ENCODE measurements at regions not wholly inside any gene's neighbourhood (a gene's known extent, or its start where the extent isn't known, plus 50 kb on each side); places are given as distances from the start of the nearest gene placed in this dataset.

- DNase-seq, result no peak
- no peaks in the 10 kb centered on the region for H3K9me3 ChIP-seq
- no peak overlapping the region for H3K27ac ChIP-seq
- H3K27me3 ChIP-seq, result no peaks in the 10 kb centered on the region
- no peaks in the 10 kb centered on the region for H3K4me1 ChIP-seq
- WGBS, 2 donors, result 89 to 91% methylated on average over 4 of the region's 4 CpGs
- intact Hi-C loops (cut with DNase I; ENCODE audit: low total_unique reads), result no loop called here
- no peaks in the 10 kb centered on the region for H3K36me3 ChIP-seq (ENCODE audit: low read depth, missing control alignments)
- no peak overlapping the region for H3K4me3 ChIP-seq
- TF ChIP-seq POLR2A (IDR thresholded peaks at IDR 0.05) (no peak), CTCF (IDR thresholded peaks at IDR 0.05) (no peak)
Observed at GRCh38 chr14:27234331-27234730, 636.5 kb upstream of the NOVA1 start.

GRCh38 chr14:27236601-27237000 is 638.8 kb upstream of the NOVA1 start:
- no peak for TF ChIP-seq POLR2A (IDR thresholded peaks at IDR 0.05)
- TF ChIP-seq CTCF (IDR thresholded peaks at IDR 0.05), result no peak
- Histone ChIP-seq H3K27ac (no peak overlapping the region), H3K4me1 (no peaks in the 10 kb centered on the region), H3K27me3 (no peaks in the 10 kb centered on the region), H3K36me3 (ENCODE audit: low read depth, missing control alignments) (no peaks in the 10 kb centered on the region), H3K9me3 (no peaks in the 10 kb centered on the region), H3K4me3 (no peak overlapping the region)
- intact Hi-C loops (cut with DNase I; ENCODE audit: low total_unique reads), result no loop called here
- WGBS, 2 donors, result 43 to 90% methylated on average over 2 of the region's 2 CpGs
- no peak for DNase-seq

- TF ChIP-seq POLR2A (IDR thresholded peaks at IDR 0.05), result no peak
- no peak for TF ChIP-seq CTCF (IDR thresholded peaks at IDR 0.05)
- Histone ChIP-seq H3K4me3 (no peak overlapping the region), H3K4me1 (no peaks in the 10 kb centered on the region), H3K9me3 (no peaks in the 10 kb centered on the region), H3K27me3 (no peaks in the 10 kb centered on the region), H3K27ac (no peak overlapping the region), H3K36me3 (ENCODE audit: low read depth, missing control alignments) (no peaks in the 10 kb centered on the region)
- no peak for DNase-seq
- intact Hi-C loops (cut with DNase I; ENCODE audit: low total_unique reads), result no loop called here
- 29 to 54% methylated on average over 3 of the region's 3 CpGs for WGBS, 2 donors
Observed at GRCh38 chr14:27242874-27243273, 645.0 kb upstream of the NOVA1 start.

- Histone ChIP-seq H3K4me1 (no peaks in the 10 kb centered on the region), H3K4me3 (no peak overlapping the region), H3K9me3 (no peaks in the 10 kb centered on the region), H3K27me3 (no peaks in the 10 kb centered on the region), H3K27ac (no peak overlapping the region), H3K36me3 (ENCODE audit: low read depth, missing control alignments) (no peaks in the 10 kb centered on the region)
- intact Hi-C loops (cut with DNase I; ENCODE audit: low total_unique reads), result no loop called here
- no peak for TF ChIP-seq CTCF (IDR thresholded peaks at IDR 0.05)
- no peak for TF ChIP-seq POLR2A (IDR thresholded peaks at IDR 0.05)
- 87 to 95% methylated on average over 2 of the region's 2 CpGs for WGBS, 2 donors
- no peak for DNase-seq
Observed at GRCh38 chr14:27243365-27243764, 645.5 kb upstream of the NOVA1 start.

- Histone ChIP-seq H3K9me3 (no peaks in the 10 kb centered on the region), H3K36me3 (ENCODE audit: low read depth, missing control alignments) (no peaks in the 10 kb centered on the region), H3K27ac (no peak overlapping the region), H3K27me3 (no peaks in the 10 kb centered on the region), H3K4me1 (no peaks in the 10 kb centered on the region), H3K4me3 (no peak overlapping the region)
- DNase-seq, result no peak
- WGBS, 2 donors, result 91 to 92% methylated on average over 6 of the region's 6 CpGs
- intact Hi-C loops (cut with DNase I; ENCODE audit: low total_unique reads), result no loop called here
- TF ChIP-seq POLR2A (IDR thresholded peaks at IDR 0.05) (no peak), CTCF (IDR thresholded peaks at IDR 0.05) (no peak)
Observed at GRCh38 chr14:27245947-27246346, 648.1 kb upstream of the NOVA1 start.
